ENCODE measurements at regions not wholly inside any gene's neighbourhood (a gene's known extent, or its start where the extent isn't known, plus 50 kb on each side); places are given as distances from the start of the nearest gene placed in this dataset.

GRCh38 chr13:81458170-81458569, 1117.2 kb upstream of the SPRY2 start:
- WGBS (ENCODE audit: low lambda C conversion rate, missing lambda C conversion rate), result 90% methylated on average over 3 of the region's 3 CpGs
- H3K9me2 ChIP-seq (replicated peaks; ENCODE audit: insufficient read depth), result no peaks in the 10 kb centered on the region
- no peak for DNase-seq (ENCODE audit: low spot score)
- H3K4me2 ChIP-seq, result no peak overlapping the region
- H3K9me3 ChIP-seq (ENCODE audit: low read depth), result no peaks in the 10 kb centered on the region
- TF ChIP-seq EZH2 (IDR thresholded peaks at IDR 0.05; ENCODE audit: borderline replicate concordance) (no peak), EZH2phosphoT487 (IDR thresholded peaks at IDR 0.05; ENCODE audit: low read depth, severe bottlenecking, unreplicated experiment) (no peak), CTCF (IDR thresholded peaks at IDR 0.05; ENCODE audit: poor library complexity) (no peak)
- H2AFZ ChIP-seq, result no peak overlapping the region
- H4K20me1 ChIP-seq (ENCODE audit: insufficient read depth, poor library complexity, severe bottlenecking), result no peaks in the 10 kb centered on the region
- no peak overlapping the region for H3K27ac ChIP-seq
- H3K4me1 ChIP-seq (ENCODE audit: insufficient read depth), result no peaks in the 10 kb centered on the region
- H3K27me3 ChIP-seq, result no peaks in the 10 kb centered on the region
- H3K4me3 ChIP-seq, result no peak overlapping the region
- no peaks in the 10 kb centered on the region for H3K79me2 ChIP-seq
- H3K36me3 ChIP-seq (replicated peaks; ENCODE audit: insufficient read depth, low read depth), result no peaks in the 10 kb centered on the region

GRCh38 chr13:81446441-81446840, 1105.5 kb upstream of the SPRY2 start:
- H3K9me3 ChIP-seq (ENCODE audit: low read depth), result no peaks in the 10 kb centered on the region
- no peaks in the 10 kb centered on the region for H3K79me2 ChIP-seq
- H3K27me3 ChIP-seq, result no peaks in the 10 kb centered on the region
- no peaks in the 10 kb centered on the region for H3K9me2 ChIP-seq (replicated peaks; ENCODE audit: insufficient read depth)
- TF ChIP-seq EZH2 (IDR thresholded peaks at IDR 0.05; ENCODE audit: borderline replicate concordance), result no peak
- TF ChIP-seq CTCF (IDR thresholded peaks at IDR 0.05; ENCODE audit: poor library complexity), result no peak
- TF ChIP-seq EZH2phosphoT487 (IDR thresholded peaks at IDR 0.05; ENCODE audit: low read depth, severe bottlenecking, unreplicated experiment), result no peak
- no peak overlapping the region for H3K27ac ChIP-seq
- H3K4me3 ChIP-seq, result no peak overlapping the region
- no peaks in the 10 kb centered on the region for H3K36me3 ChIP-seq (replicated peaks; ENCODE audit: insufficient read depth, low read depth)
- H4K20me1 ChIP-seq (ENCODE audit: insufficient read depth, poor library complexity, severe bottlenecking), result no peaks in the 10 kb centered on the region
- H3K4me1 ChIP-seq (ENCODE audit: insufficient read depth), result no peaks in the 10 kb centered on the region
- H2AFZ ChIP-seq, result no peak overlapping the region
- no peak overlapping the region for H3K4me2 ChIP-seq
- no peak for DNase-seq (ENCODE audit: low spot score)

GRCh38 chr13:81442904-81443303, 1102.0 kb upstream of the SPRY2 start:
- no peak overlapping the region for H3K4me3 ChIP-seq
- H3K9me2 ChIP-seq (replicated peaks; ENCODE audit: insufficient read depth), result no peaks in the 10 kb centered on the region
- H3K27me3 ChIP-seq, result no peaks in the 10 kb centered on the region
- H3K27ac ChIP-seq, result no peak overlapping the region
- DNase-seq (ENCODE audit: low spot score), result no peak
- WGBS (ENCODE audit: low lambda C conversion rate, missing lambda C conversion rate), result 68% methylated on average over 1 of the region's 1 CpG
- peaks cover 6% of the 10 kb centered on the region for H3K4me1 ChIP-seq (ENCODE audit: insufficient read depth)
- no peaks in the 10 kb centered on the region for H3K36me3 ChIP-seq (replicated peaks; ENCODE audit: insufficient read depth, low read depth)
- no peak for TF ChIP-seq EZH2 (IDR thresholded peaks at IDR 0.05; ENCODE audit: borderline replicate concordance)
- no peak for TF ChIP-seq CTCF (IDR thresholded peaks at IDR 0.05; ENCODE audit: poor library complexity)
- no peak for TF ChIP-seq EZH2phosphoT487 (IDR thresholded peaks at IDR 0.05; ENCODE audit: low read depth, severe bottlenecking, unreplicated experiment)
- no peaks in the 10 kb centered on the region for H3K79me2 ChIP-seq
- H2AFZ ChIP-seq, result no peak overlapping the region
- no peaks in the 10 kb centered on the region for H4K20me1 ChIP-seq (ENCODE audit: insufficient read depth, poor library complexity, severe bottlenecking)
- no peak overlapping the region for H3K4me2 ChIP-seq
- no peaks in the 10 kb centered on the region for H3K9me3 ChIP-seq (ENCODE audit: low read depth)

- Histone ChIP-seq H3K27ac (no peak overlapping the region), H3K36me3 (replicated peaks; ENCODE audit: insufficient read depth, low read depth) (no peaks in the 10 kb centered on the region), H4K20me1 (ENCODE audit: insufficient read depth, poor library complexity, severe bottlenecking) (no peaks in the 10 kb centered on the region), H3K9me2 (replicated peaks; ENCODE audit: insufficient read depth) (no peaks in the 10 kb centered on the region), H3K4me2 (no peak overlapping the region), H3K79me2 (no peaks in the 10 kb centered on the region), H3K9me3 (ENCODE audit: low read depth) (no peaks in the 10 kb centered on the region), H3K4me3 (no peak overlapping the region), H3K27me3 (no peaks in the 10 kb centered on the region), H3K4me1 (ENCODE audit: insufficient read depth) (no peaks in the 10 kb centered on the region), H2AFZ (no peak overlapping the region)
- 76% methylated on average over 2 of the region's 2 CpGs for WGBS (ENCODE audit: low lambda C conversion rate, missing lambda C conversion rate)
- TF ChIP-seq CTCF (IDR thresholded peaks at IDR 0.05; ENCODE audit: poor library complexity) (no peak), EZH2phosphoT487 (IDR thresholded peaks at IDR 0.05; ENCODE audit: low read depth, severe bottlenecking, unreplicated experiment) (no peak), EZH2 (IDR thresholded peaks at IDR 0.05; ENCODE audit: borderline replicate concordance) (no peak)
- DNase-seq (ENCODE audit: low spot score), result no peak
Observed at GRCh38 chr13:81425286-81425685, 1084.4 kb upstream of the SPRY2 start.

Data from hepatocyte (in vitro differentiated cells).